ENCODE measurements at regions not wholly inside any gene's neighbourhood (a gene's known extent, or its start where the extent isn't known, plus 50 kb on each side); places are given as distances from the start of the nearest gene placed in this dataset.
A peak's percentile ranks its signal among the peaks of the same experiment; 100 is the strongest.

DNA sequence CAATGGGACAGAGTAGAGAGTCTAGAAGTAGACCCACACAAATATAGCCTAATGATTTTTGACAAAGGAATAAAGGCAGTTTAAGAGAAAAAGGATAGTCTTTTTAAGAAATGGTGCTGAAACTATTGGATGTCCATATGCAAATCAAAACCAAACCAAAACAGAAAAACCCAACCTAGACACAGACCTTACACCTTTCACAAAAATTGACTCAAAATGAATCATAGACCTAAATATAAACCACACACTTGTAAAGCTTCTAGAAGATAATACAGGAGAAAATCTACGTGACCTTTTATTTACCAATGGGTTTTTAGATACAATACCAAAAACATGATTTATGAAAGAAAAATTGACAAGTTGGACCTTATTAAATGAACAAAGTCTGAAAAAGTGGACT is 66.4 kb upstream of the MPHOSPH6 start:
- DNase-seq = no peak

DNA sequence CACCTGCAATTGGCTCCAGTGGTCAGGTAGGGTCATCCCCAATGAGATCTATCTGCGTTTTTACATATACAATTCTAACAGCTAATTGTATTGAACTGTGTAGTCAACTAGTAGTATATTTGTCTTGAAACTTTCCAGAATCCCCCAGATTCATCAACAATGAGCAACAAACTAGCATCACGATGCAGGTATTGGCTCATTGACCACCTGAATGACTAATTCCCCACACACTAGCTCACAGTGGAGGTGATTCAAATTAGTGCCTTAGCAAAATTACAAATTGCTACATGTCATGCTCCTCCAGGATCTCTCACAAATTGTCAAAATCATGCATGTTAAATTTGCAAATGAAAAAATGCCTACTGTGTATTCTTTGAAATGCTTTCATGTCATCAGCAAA is 62.8 kb upstream of the MPHOSPH6 start:
- DNase-seq = no peak

DNA sequence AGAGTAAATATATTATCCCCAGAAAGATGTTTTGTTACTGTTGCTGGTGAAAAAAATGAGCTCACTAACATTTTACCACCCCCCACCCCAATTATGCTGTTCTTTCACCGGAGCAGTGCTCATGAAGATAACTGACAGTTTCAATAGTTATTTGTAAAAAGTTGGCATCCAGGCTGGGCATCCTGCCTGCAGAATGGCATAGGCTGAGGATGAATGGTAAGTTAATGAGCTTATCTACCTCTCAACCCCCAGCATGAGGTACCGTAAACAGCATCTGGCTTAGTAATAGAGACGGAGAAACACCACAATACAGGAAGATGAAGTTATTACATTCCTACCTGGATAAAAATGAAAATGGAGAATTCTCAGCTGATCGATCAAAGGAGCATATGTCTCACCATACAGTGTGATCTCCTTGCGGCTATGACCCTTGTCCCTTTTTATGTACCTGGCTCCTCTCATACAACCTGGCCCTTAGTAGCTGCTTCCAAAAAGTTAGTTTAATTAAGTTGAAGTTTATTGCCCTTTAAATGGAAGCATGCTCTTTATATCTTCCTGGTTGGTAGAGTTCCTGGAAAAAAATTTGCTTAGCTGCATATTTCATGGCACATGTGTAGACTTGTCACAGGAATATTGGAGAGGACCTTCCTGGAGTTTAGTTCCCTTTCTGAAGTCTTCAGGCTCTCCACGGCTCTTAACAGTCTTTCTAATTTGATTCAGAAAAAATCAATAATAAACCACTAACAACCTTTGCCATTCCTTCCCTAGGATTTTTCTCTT is 61.2 kb upstream of the MPHOSPH6 start:
- DNase-seq = no peak

DNA sequence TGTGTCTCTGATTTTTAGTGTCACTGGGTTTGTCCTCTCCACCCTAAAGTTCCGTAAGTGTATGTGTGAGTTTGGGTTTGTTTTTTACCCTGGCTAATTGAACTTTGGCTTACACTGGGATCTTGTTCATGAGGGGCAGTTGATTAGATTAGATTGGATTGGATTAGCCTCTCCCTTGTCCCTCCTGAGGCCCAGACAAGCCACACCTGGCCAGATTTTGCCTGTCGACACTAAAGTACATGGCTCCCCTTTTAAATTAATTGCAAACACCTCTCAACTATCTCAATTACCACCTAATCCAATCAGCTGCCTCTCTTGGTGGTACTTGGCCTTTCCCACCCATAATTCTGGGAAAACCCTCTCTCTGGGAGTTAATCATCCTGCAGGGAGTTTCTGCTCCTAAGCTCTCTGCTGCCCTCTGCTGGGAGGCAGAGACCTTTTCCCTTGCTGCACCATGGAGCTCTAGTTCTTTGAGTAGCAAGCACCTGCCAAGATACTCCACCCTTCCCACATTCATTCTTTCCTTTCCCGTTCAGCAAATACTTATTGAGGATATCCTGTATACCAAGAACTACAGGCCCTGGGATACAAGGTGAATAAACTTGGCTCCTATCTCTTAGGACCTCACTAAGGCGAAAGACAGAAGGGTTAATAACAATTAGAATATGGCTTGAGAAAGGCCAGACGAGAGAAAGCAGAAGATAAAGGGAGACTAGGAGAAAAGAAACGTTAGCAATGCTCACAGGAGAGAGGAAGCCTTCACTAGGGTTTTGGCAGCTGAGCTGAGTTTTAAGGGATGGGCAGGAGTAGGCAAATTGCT is 60.0 kb upstream of the MPHOSPH6 start:
- peak; percentile 44 for DNase-seq

DNA sequence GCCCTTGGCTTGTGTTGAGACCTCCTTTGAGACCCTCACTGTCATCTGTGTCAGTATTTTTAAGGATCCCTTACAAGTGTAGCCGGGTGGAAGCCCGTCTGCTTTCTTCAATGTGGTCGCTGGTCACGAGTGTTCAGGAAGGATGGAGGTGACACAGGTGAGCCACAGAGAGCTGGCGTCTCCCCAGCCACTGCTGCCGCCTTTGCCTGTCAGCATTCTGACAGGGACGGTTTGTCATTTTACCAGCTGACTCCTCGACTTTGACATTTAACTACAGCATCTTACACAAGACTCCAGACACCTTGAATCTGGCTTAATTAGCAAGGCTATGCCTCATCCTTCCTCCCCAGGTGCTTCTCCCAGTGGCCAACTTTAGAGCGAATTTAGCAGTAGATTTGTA is 56.3 kb upstream of the MPHOSPH6 start:
- no peak for DNase-seq

DNA sequence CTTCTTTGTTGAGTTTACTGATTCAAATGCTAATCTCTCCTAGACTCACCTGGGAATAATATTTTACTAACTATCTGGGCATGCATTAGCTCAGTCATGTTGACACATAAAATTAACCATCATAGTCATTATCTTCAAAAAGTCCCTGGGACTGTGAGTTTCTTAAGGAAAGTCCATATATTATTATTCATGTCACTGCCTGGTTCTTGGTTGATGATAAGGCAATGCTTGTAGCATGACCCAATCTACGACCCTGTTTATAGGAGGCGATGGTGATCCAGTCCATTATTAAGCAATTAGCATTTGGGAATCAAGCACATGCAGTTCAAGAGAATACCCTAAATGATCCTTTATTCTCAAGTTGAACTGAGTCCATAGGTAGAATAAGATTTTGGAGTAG is 54.8 kb upstream of the MPHOSPH6 start:
- DNase-seq = no peak

DNA sequence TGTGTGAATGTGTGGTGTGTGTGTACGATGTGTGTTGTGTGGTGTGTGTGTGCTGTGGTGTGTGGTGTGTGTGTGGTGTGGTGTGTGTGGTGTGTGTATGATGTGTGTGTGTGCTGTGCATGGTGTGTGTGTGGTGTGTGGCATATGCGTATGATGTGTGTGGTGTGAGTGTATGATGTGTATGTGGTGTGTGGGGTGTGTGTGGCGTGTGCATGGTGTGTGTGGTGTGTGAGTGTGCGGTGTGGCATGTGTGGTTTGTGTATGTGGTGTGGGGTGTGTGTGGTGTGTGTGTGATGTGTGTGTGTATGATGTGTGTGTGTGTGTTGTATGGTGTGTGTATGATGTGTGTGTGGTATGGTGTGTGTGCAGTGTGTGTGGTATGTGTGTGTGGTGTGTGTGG is 50.5 kb upstream of the MPHOSPH6 start:
- DNase-seq = no peak

Data from RPMI8226 (cell line).